ENCODE measurements at regions not wholly inside any gene's neighbourhood (a gene's known extent, or its start where the extent isn't known, plus 50 kb on each side); places are given as distances from the start of the nearest gene placed in this dataset.

DNA sequence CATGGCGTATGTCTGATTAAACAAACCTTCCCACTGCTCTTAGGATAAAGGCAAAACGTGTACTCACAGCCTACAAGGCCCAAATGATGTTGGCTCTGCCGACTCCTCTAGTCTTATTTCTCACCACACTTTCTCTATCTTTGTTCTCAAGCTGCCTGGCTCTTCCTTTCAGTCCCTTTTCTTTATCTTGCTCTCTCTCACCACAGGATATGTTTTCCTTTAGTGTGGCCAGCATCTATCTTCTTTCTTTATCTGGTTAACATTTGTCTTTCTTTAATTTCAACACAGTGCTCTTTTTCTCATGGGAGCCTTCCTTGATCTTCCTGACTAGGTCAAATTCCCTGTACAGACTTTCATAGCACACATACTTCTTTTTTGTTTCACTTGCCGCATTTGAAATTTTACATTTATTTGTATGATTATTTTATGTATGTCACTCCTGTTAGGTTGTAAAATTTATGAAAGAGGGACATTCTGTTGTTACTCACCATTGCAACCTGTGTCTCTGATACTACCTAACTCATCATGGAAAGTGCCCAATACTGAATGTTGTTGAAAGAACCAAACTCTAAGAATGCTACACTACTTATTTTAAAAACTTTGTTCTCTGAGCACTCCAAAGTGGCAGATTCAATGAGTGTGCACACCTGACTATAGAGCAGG, 328.9 kb upstream of the CBLB start:
- no peak for DNase-seq
- Histone ChIP-seq H3K4me1 (no peaks in the 10 kb centered on the region), H3K36me3 (no peaks in the 10 kb centered on the region), H3K27ac (no peak overlapping the region), H3K4me3 (no peak overlapping the region), H3K9me3 (no peaks in the 10 kb centered on the region), H3K27me3 (ENCODE audit: low read depth) (no peaks in the 10 kb centered on the region)
- intact Hi-C loops (cut with DNase I) = no loop called here
- ATAC-seq = no peak
- TF ChIP-seq, protein P1, sequence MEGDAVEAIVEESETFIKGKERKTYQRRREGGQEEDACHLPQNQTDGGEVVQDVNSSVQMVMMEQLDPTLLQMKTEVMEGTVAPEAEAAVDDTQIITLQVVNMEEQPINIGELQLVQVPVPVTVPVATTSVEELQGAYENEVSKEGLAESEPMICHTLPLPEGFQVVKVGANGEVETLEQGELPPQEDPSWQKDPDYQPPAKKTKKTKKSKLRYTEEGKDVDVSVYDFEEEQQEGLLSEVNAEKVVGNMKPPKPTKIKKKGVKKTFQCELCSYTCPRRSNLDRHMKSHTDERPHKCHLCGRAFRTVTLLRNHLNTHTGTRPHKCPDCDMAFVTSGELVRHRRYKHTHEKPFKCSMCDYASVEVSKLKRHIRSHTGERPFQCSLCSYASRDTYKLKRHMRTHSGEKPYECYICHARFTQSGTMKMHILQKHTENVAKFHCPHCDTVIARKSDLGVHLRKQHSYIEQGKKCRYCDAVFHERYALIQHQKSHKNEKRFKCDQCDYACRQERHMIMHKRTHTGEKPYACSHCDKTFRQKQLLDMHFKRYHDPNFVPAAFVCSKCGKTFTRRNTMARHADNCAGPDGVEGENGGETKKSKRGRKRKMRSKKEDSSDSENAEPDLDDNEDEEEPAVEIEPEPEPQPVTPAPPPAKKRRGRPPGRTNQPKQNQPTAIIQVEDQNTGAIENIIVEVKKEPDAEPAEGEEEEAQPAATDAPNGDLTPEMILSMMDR (IDR thresholded peaks at IDR 0.05) = no peak

GRCh38 chr3:106204160-106204868, 335.5 kb upstream of the CBLB start:
- no peaks in the 10 kb centered on the region for H3K27me3 ChIP-seq (ENCODE audit: low read depth)
- ATAC-seq = no peak
- intact Hi-C loops (cut with DNase I) = no loop called here
- H3K27ac ChIP-seq = no peak overlapping the region
- TF ChIP-seq, protein P1 (IDR thresholded peaks at IDR 0.05) = no peak
- no peak overlapping the region for H3K4me3 ChIP-seq
- no peaks in the 10 kb centered on the region for H3K36me3 ChIP-seq
- no peaks in the 10 kb centered on the region for H3K9me3 ChIP-seq
- DNase-seq = no peak
- peaks cover 12% of the 10 kb centered on the region for H3K4me1 ChIP-seq

DNA sequence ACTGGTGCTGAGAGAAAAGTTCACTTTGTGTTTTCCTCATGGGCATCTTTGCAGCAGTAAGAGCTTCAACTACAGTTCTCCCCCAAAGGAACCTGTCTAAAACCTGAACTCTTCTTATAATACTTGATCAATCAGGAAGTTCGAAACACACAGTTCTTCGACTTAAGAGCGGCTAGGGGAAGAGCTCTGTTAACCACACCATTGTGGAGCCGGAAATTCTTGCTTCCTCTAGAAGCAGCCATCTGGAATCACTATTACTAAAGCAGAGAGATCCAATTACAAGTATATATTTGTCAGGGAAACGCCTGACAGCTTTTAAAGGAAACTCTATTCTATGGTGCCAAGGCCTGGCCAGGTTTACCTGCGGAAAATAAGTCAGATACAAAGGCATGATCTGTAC, 337.3 kb upstream of the CBLB start:
- Histone ChIP-seq H3K9me3 (no peaks in the 10 kb centered on the region), H3K36me3 (no peaks in the 10 kb centered on the region), H3K4me3 (peak overlapping the region; percentile 2), H3K4me1 (peaks cover 12% of the 10 kb centered on the region), H3K27ac (no peak overlapping the region), H3K27me3 (ENCODE audit: low read depth) (no peaks in the 10 kb centered on the region)
- intact Hi-C loops (cut with DNase I) = no loop called here
- ATAC-seq (no peak), DNase-seq (no peak)
- TF ChIP-seq, protein P1 (IDR thresholded peaks at IDR 0.05) = no peak

DNA sequence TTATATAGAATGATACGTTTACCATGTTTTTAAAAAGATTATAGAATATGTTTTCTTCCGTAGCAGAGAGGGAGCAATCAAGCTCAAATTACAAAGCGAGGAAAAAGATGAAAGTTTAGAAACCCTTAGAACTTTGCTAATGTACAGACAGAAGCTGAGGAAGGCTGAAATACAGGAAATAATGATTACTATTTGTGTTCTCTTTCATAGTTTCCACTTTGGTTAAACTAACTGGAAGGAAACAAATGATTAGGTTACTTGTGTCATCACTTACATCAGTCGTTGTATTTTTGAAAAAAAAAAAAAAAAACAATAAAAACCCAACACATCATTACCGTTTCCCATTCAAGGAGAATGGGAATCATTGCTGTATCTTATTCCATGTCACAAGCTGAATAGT, 337.8 kb upstream of the CBLB start:
- Histone ChIP-seq H3K4me3 (peak overlapping the region; percentile 2), H3K36me3 (no peaks in the 10 kb centered on the region), H3K27me3 (ENCODE audit: low read depth) (no peaks in the 10 kb centered on the region), H3K27ac (no peak overlapping the region), H3K9me3 (no peaks in the 10 kb centered on the region), H3K4me1 (peaks cover 12% of the 10 kb centered on the region)
- ATAC-seq (no peak), DNase-seq (no peak)
- TF ChIP-seq, protein P1 (IDR thresholded peaks at IDR 0.05) = no peak
- intact Hi-C loops (cut with DNase I) = no loop called here

DNA sequence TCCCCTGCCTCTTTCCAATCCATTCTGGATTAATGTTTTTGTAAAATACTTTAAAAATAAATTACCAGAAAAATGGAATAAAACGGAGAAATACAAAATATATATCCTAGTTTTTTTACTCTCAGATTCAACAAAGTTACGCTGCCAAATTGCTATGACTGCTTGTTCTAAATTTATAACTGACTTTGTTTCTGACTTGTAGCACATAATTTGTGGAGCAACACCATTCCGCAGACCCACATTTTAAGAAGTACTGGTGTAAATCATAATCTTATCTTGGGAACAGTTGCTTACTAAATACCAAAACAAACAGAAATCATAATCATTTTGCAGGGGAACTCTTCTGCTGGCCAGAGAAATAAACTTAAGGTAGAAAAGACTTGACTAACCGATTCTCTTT, 339.4 kb upstream of the CBLB start:
- ATAC-seq = peak in 1 of 2 donors; percentile 41
- TF ChIP-seq, protein P1 (IDR thresholded peaks at IDR 0.05) = no peak
- Histone ChIP-seq H3K4me1 (peaks cover 12% of the 10 kb centered on the region), H3K36me3 (no peaks in the 10 kb centered on the region), H3K27ac (peak overlapping the region; percentile 22), H3K27me3 (ENCODE audit: low read depth) (no peaks in the 10 kb centered on the region), H3K4me3 (no peak overlapping the region), H3K9me3 (no peaks in the 10 kb centered on the region)
- no peak for DNase-seq
- intact Hi-C loops (cut with DNase I) = no loop called here

Data from lower lobe of right lung (tissue), 2 donors.